ENCODE measurements at regions not wholly inside any gene's neighbourhood (a gene's known extent, or its start where the extent isn't known, plus 50 kb on each side); places are given as distances from the start of the nearest gene placed in this dataset.

- dilution Hi-C loops (cut with MboI; ENCODE audit: extremely low pct_ligation_motif_present, low sequenced_read_pairs), result no loop called here
- H3K4me2 ChIP-seq (ENCODE audit: insufficient read depth, low read length), result no peak overlapping the region
- H2AFZ ChIP-seq (ENCODE audit: low read depth, low read length), result no peak overlapping the region
- no peaks in the 10 kb centered on the region for H3K9me1 ChIP-seq (replicated peaks; ENCODE audit: control insufficient read depth, extremely low read depth, insufficient read depth, low read length)
- DNase-seq (ENCODE audit: low read depth, low spot score) (no peak), FAIRE-seq (no peak)
- no TSS peak for BruUV-seq (replicated peaks)
- no peaks in the 10 kb centered on the region for H3K36me3 ChIP-seq (ENCODE audit: control insufficient read depth in 2 of 2, extremely low read depth in 1 of 2, insufficient read depth in 2 of 2, low read length in 2 of 2)
- no peaks in the 10 kb centered on the region for H3K9me3 ChIP-seq (replicated peaks; ENCODE audit: control insufficient read depth, insufficient read depth, low read length)
- H3K27ac ChIP-seq (ENCODE audit: insufficient read depth, low read depth, low read length), result no peak overlapping the region
- ChIA-PET POLR2A (no interaction called here), CTCF (no interaction called here)
- no peak for TF ChIP-seq GATA2 (IDR thresholded peaks at IDR 0.05; ENCODE audit: insufficient read depth, insufficient read length, low read depth, low read length)
- no peak for TF ChIP-seq POLR2A (IDR thresholded peaks at IDR 0.05; ENCODE audit: low read depth, low read length)
- TF ChIP-seq JUN (IDR thresholded peaks at IDR 0.05; ENCODE audit: borderline replicate concordance, insufficient read depth, insufficient read length, low read depth), result no peak
- TF ChIP-seq MAX (IDR thresholded peaks at IDR 0.05; ENCODE audit: insufficient read depth, insufficient read length), result no peak
- no peak for TF ChIP-seq POLR2AphosphoS5 (IDR thresholded peaks at IDR 0.05; ENCODE audit: insufficient read depth, low read depth, low read length)
- no peak for TF ChIP-seq EZH2 (IDR thresholded peaks at IDR 0.05; ENCODE audit: borderline replicate concordance, low read depth, low read length, severe bottlenecking)
- TF ChIP-seq MYC (IDR thresholded peaks at IDR 0.05; ENCODE audit: low read depth, low read length), result no peak
- TF ChIP-seq CTCF (IDR thresholded peaks at IDR 0.05; ENCODE audit: extremely low read depth in 1 of 2, insufficient read depth in 1 of 2, low read depth in 1 of 2, low read length in 2 of 2), result no peak
- TF ChIP-seq FOS (IDR thresholded peaks at IDR 0.05; ENCODE audit: borderline replicate concordance, insufficient read depth, low read length), result no peak
- no peak overlapping the region for H3K9ac ChIP-seq (replicated peaks; ENCODE audit: extremely low read depth, insufficient read depth, low read length)
- no peak overlapping the region for H3K4me3 ChIP-seq (replicated peaks in 1 of 3; ENCODE audit: insufficient read depth in 1 of 3, low read depth in 1 of 3, low read length in 3 of 3)
- H4K20me1 ChIP-seq (replicated peaks; ENCODE audit: control insufficient read depth, extremely low read depth, insufficient read depth, low read length), result no peaks in the 10 kb centered on the region
- no peaks in the 10 kb centered on the region for H3K79me2 ChIP-seq (ENCODE audit: control insufficient read depth, insufficient read depth, low read length)
- no peaks in the 10 kb centered on the region for H3K4me1 ChIP-seq (ENCODE audit: control insufficient read depth, extremely low read depth, insufficient read depth, low read length)
- H3K27me3 ChIP-seq (ENCODE audit: control insufficient read depth in 2 of 2, insufficient read depth in 2 of 2, low read length in 2 of 2), result no peaks in the 10 kb centered on the region
- intact Hi-C loops (cut with micrococcal nuclease), result no loop called here
Measured at GRCh38 chr3:66615643-66616301, 115.0 kb upstream of the LRIG1 start.

All from endothelial cell of umbilical vein (primary cell).